Coronary artery (tissue), 2 donors: ENCODE measurements at regions not wholly inside any gene's neighbourhood (a gene's known extent, or its start where the extent isn't known, plus 50 kb on each side); places are given as distances from the start of the nearest gene placed in this dataset.
A peak's percentile ranks its signal among the peaks of the same experiment; 100 is the strongest.

Experiments used
- DNase-seq: peaks from one replicate; pipeline ENCODE4 v3.0.0-alpha.2; 2017; ENCODE audit warnings: low spot score
- H3K27ac ChIP-seq, 2 donors: fragments of 200-600 bp; sonication (generic); one replicate each; pipeline ENCODE4 v1.5.1; 2016 to 2019
- H3K4me3 ChIP-seq: fragments of 200-600 bp; sonication (generic); 2 replicates; pipeline ENCODE4 v1.5.1; 2016; ENCODE audit warnings: mild to moderate bottlenecking, moderate library complexity
- TF ChIP-seq, protein P1 (sequence below): fragments of 200-600 bp; sonication (generic); IDR thresholded peaks from one replicate; pipeline ENCODE4 v1.5.1; 2019; ENCODE audit warnings: antibody characterized with exemption

DNA sequence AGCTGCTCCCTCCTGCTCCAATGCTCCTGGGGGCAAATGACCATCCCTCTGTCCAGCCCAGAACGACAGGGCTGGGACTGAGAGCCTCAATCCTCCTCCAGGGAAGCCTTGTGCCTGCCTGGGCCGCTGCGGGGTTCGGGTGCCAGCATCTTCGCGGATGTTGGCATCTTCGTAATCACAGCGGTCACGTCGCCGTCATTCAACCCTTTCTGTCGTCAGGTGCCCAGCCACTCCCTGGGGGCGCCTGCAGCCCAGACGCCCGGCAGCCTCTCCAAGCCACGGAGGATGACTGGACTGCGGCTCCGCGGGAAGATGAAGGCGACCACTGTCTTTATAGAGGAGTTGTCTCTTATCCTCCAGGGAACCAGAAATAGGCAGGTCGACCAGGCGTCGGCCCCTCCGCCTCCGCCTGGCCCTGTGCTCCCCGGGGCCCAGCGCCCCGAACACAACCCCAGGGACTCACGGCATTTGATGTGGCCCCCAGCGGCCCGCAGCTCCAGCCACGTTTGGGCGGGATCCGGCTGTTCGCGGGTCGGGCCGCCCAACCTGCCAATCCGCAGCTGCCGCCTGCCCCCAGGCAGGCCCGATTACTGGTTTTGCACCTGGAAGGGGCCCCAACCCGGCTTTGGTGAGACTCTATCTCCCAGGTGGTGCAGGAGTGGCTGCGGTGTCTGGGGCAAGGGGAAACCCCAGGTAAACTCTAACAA is 113.9 kb downstream of the THNSL2 start:
- no peak overlapping the region for H3K27ac ChIP-seq
- no peak for DNase-seq
- no peak overlapping the region for H3K4me3 ChIP-seq
- TF ChIP-seq, protein P1, sequence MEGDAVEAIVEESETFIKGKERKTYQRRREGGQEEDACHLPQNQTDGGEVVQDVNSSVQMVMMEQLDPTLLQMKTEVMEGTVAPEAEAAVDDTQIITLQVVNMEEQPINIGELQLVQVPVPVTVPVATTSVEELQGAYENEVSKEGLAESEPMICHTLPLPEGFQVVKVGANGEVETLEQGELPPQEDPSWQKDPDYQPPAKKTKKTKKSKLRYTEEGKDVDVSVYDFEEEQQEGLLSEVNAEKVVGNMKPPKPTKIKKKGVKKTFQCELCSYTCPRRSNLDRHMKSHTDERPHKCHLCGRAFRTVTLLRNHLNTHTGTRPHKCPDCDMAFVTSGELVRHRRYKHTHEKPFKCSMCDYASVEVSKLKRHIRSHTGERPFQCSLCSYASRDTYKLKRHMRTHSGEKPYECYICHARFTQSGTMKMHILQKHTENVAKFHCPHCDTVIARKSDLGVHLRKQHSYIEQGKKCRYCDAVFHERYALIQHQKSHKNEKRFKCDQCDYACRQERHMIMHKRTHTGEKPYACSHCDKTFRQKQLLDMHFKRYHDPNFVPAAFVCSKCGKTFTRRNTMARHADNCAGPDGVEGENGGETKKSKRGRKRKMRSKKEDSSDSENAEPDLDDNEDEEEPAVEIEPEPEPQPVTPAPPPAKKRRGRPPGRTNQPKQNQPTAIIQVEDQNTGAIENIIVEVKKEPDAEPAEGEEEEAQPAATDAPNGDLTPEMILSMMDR, result no peak

DNA sequence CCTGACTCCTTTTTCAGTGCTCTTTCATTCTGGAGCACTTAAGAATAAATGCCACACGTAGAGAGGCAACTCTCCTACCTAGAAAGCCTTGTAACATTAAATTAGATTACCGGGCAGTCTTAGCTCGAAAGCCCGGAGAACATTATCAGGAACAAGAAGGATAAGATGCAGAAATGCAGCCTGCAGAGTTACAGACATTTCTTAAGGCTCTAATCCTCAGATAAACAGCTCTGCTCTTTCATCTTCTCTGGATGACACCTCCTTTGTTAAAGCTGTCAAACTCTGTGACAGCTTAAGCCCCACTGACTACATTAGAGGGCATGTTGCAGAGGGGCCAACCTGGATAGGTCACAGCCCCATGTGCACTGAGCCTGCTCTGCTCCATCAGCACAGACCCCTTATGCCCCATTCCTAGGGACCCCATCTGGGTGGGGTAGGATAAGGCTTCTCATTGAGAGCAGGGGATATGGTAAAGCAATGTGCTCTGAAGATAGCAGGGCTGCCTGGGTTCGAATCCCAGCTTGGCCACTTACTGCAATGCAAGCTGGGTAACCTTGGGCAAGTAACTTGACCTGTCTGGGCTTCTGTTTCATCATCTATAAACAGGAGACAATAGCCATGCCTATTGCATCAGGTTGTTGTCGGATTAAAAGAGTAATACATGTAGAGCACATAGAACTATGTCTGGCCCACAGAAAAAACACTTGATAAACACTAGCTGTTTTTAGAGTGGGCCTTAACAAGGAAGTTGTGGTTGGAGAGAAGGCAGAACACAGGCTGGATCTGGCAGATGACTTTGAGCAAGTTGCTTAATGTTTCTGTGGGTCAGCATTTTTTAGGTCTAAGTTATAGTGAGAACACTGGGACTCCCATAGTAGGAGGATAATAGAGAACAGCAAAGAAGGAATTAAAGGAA is 111.4 kb downstream of the THNSL2 start:
- no peak for DNase-seq
- Histone ChIP-seq H3K27ac (peak overlapping the region in 1 of 2 donors; percentile 26), H3K4me3 (no peak overlapping the region)
- TF ChIP-seq, protein P1, result no peak

DNA sequence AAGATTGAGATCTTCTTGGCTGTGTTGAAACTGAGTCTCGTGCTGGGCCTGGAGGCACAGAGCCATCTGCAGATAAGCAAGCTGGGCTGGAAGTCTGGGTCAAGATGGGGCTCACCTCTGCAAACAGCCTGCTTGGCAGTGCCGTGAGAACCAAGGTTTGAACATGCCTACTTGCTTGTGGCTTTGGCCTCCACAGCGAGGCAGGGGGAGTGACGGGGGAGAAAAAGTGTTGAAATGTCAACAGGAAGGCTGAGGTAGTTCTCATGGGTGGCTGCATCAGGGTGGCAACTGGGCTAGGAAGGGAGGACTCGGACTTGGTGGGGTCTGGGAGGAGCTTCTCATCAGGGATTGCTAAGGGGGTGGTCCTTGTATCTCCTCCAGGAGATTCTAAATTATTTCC is 99.7 kb downstream of the THNSL2 start:
- Histone ChIP-seq H3K4me3 (no peak overlapping the region), H3K27ac (no peak overlapping the region)
- no peak for DNase-seq
- TF ChIP-seq, protein P1, result no peak

DNA sequence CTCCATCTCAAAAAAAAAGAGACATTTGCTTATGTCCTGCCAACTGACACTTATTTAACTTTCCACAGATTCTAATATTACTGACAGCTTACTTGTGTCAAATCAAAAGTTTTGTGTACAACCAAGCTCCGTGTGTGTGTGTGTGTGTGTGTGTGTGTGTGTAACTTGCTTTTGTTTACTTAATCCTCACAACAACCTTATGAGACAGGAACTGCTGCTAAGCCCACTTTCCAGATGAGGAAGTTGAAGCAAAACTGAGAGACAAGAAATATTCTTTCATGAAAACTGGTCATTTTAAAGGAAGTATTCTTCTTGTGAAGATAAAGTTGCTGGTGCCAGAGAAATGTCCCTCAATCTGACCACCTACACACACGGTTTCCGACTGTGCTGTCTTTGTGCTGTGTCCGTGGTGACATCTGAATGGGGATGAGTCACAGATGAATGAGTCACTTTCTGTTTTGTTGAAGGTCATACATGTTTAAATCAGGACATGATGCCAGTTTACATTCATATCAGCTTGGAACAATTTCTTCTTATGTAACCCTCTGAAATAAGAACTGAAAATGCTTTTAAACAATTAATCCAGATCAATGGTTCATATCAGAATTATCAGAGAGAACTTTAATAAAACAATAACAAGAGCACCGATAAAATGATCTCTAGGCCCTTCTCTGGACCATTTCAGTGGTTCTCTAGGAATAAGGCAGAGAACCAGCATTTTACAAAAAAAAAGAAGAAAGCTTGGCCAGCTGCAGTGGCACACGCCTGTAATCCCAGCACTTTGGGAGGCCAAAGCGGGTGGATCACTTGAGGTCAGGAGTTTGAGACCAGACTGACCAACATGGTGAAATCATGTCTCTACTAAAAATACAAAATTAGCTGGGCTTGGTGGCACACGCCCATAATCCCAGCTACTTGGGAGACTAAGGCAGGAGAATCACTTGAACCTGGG is 95.5 kb downstream of the THNSL2 start:
- H3K4me3 ChIP-seq, result no peak overlapping the region
- no peak for DNase-seq
- peak overlapping the region in 1 of 2 donors; percentile 45 for H3K27ac ChIP-seq
- TF ChIP-seq, protein P1, result no peak

DNA sequence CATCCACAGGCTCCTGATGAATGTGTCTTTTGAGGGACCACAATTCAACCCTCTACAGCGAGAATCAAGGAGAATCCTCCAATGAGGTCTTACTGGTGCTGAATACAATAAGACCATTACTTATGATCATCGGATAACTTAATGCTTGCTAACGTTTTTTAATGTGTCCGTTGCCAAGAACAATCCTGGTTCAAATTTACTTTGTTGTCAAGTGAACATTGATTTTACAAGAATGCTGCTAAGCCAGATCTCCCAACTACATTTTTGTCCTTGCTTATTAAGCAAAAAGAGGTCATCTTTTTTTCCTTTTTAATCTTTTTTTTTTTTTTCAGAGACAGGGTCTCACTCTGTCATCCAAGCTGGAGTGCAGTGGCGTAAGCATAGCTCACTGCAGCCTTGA is 93.7 kb downstream of the THNSL2 start:
- TF ChIP-seq, protein P1, result no peak

DNA sequence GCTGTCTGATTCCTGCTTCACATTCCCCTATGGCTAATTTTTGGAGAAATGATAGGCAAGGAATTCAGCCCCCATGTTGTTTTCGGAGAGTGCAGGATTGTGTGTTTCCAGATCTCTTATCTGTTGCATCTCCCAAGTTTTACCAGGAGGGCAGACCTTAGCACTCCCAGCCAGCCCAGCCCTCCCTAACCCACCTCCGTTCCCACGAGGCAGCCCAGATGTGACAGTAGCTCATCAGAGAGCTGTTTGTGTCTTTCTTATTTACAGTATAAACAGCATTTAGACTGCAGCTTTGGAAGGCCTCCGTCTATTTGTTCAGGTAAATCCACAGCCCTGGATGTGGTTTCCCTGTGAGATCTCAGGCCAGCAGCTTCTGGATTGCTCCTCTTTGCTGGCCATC is 91.6 kb downstream of the THNSL2 start:
- no peak for DNase-seq
- Histone ChIP-seq H3K27ac (no peak overlapping the region), H3K4me3 (no peak overlapping the region)
- TF ChIP-seq, protein P1, result no peak

More for the DNA sequence above, 93.7 kb downstream of the THNSL2 start:
- Histone ChIP-seq H3K27ac (no peak overlapping the region), H3K4me3 (no peak overlapping the region)
- no peak for DNase-seq
